A549 (cell line): ENCODE measurements at regions not wholly inside any gene's neighbourhood (a gene's known extent, or its start where the extent isn't known, plus 50 kb on each side); places are given as distances from the start of the nearest gene placed in this dataset.
"Not testable (repeated sequence)": the region's sequence is repeated elsewhere in the genome, so short reads cannot be mapped to it uniquely, and the experiment has no call there.

Experiments
- ATAC-seq, 2 experiments: fragments of 200-7000 bp in 1 of 2; fragments of >200 bp in 1 of 2; cut with Nextera tagmentation in 1 of 2; cut with Tn5 transposase in 1 of 2; 3 replicates each; pipeline versions ENCODE4 v1.8.0 to v1.9.1; 2018 to 2020; ENCODE audit warnings: mild to moderate bottlenecking in 1 of 2, moderate library complexity in 1 of 2
- CTCF ChIA-PET: fragments of 300-600 bp; sonication (Branson Sonifier 250); formaldehyde crosslinking; extraction: SDS; loops from one replicate; lab custom pipeline; 2021; ENCODE audit warnings: antibody characterized with exemption, inconsistent platforms; lab: Yijun Ruan, JAX
- POLR2A ChIA-PET: fragments of 350-600 bp; formaldehyde crosslinking; extraction: SDS; loops from one replicate; lab custom pipeline; 2021; ENCODE audit warnings: antibody characterized with exemption, inconsistent platforms; lab: Yijun Ruan, JAX
- DNase-seq, 2 experiments: peaks; one replicate each; pipeline versions ENCODE4 v3.0.0 to v3.0.0-alpha.2; 2011 to 2016; ENCODE audit warnings: low read depth in 1 of 2, low spot score in 1 of 2
- FAIRE-seq: peaks from 2 replicates; lab custom pipeline; 2011; peaks lifted over from hg19 to GRCh38; lab: Jason Lieb, UNC
- H3K27ac ChIP-seq, 2 experiments: fragments of >200 bp; sonication (Bioruptor Twin); formaldehyde crosslinking; 3 replicates each; pipeline ENCODE4 v1.5.1; 2016 to 2017
- H3K4me1 ChIP-seq: fragments of >200 bp; sonication (Bioruptor Twin); formaldehyde crosslinking; 3 replicates; pipeline ENCODE4 v1.6.1; 2016
- H3K4me2 ChIP-seq: fragments of >200 bp; sonication (Bioruptor Twin); formaldehyde crosslinking; 3 replicates; pipeline ENCODE4 v1.6.1; 2016
- H3K4me3 ChIP-seq: fragments of >200 bp; sonication (Bioruptor Twin); formaldehyde crosslinking; 3 replicates; pipeline ENCODE4 v1.5.1; 2016
- H3K9me3 ChIP-seq: fragments of >200 bp; sonication (Bioruptor Twin); formaldehyde crosslinking; 3 replicates; pipeline ENCODE4 v1.6.1; 2016
- BCL3 ChIP-seq: fragments of >200 bp; sonication (Bioruptor Twin); formaldehyde crosslinking; IDR thresholded peaks from 3 replicates; pipeline ENCODE4 v1.6.1; 2016
- CHD2 ChIP-seq: fragments of 150-350 bp; IDR thresholded peaks from 2 replicates; pipeline ENCODE4 v1.6.1; 2014; ENCODE audit warnings: low read length; ENCODE audit not compliant: partially characterized antibody
- EHF ChIP-seq: fragments of 250-450 bp; sonication (Bioruptor Pico); IDR thresholded peaks from 2 replicates; pipeline ENCODE4 v1.5.0; 2020; ENCODE audit warnings: mild to moderate bottlenecking
- EHMT2 ChIP-seq: fragments of 200-600 bp; sonication (generic); IDR thresholded peaks from 2 replicates; pipeline ENCODE4 v1.6.1; 2016; ENCODE audit warnings: antibody characterized with exemption, low read depth, mild to moderate bottlenecking, moderate library complexity
- EP300 ChIP-seq, 2 experiments: fragments of >200 bp; sonication (Bioruptor Twin); formaldehyde crosslinking; IDR thresholded peaks; 2 replicates in 1 of 2; 3 replicates in 1 of 2; pipeline ENCODE4 v1.6.1; 2016 to 2017
- FOSB ChIP-seq: fragments of 250-450 bp; sonication (Bioruptor Pico); IDR thresholded peaks from 2 replicates; pipeline ENCODE4 v1.5.0; 2020; ENCODE audit warnings: mild to moderate bottlenecking, moderate library complexity
- FOXS1 ChIP-seq: fragments of 250-450 bp; sonication (Bioruptor Pico); IDR thresholded peaks from 2 replicates; pipeline ENCODE4 v1.5.0; 2020; ENCODE audit warnings: mild to moderate bottlenecking, moderate library complexity
- HOXA7 ChIP-seq: fragments of 250-450 bp; sonication (Bioruptor Pico); IDR thresholded peaks from 2 replicates; pipeline ENCODE4 v1.5.0; 2020; ENCODE audit warnings: mild to moderate bottlenecking, moderate library complexity
- HOXB5 ChIP-seq: fragments of 250-450 bp; sonication (Bioruptor Pico); IDR thresholded peaks from 2 replicates; pipeline ENCODE4 v1.5.0; 2020; ENCODE audit warnings: mild to moderate bottlenecking, moderate library complexity
- JUN ChIP-seq, 2 experiments: fragments of >200 bp; sonication (Bioruptor Twin); formaldehyde crosslinking; IDR thresholded peaks; 2 replicates in 1 of 2; 3 replicates in 1 of 2; pipeline ENCODE4 v1.6.1; 2016 to 2017
- JUNB ChIP-seq: fragments of >200 bp; sonication (Bioruptor Twin); formaldehyde crosslinking; IDR thresholded peaks from 2 replicates; pipeline ENCODE4 v1.6.1; 2016
- KDM1A ChIP-seq: fragments of 200-600 bp; sonication (generic); IDR thresholded peaks from 2 replicates; pipeline ENCODE4 v1.6.1; 2016; ENCODE audit warnings: low read depth, mild to moderate bottlenecking
- KDM5A ChIP-seq: fragments of 200-600 bp; sonication (generic); IDR thresholded peaks from 2 replicates; pipeline ENCODE4 v1.6.1; 2016; ENCODE audit warnings: antibody characterized with exemption, mild to moderate bottlenecking
- MAFK ChIP-seq: fragments of 450-650 bp; IDR thresholded peaks from 2 replicates; pipeline ENCODE4 v1.6.1; 2014; ENCODE audit not compliant: partially characterized antibody
- MYC ChIP-seq: IDR thresholded peaks from 2 replicates; pipeline ENCODE4 v1.6.1; 2012; ENCODE audit warnings: mild to moderate bottlenecking, inconsistent platforms, low read length, improper control_type of control experiment, borderline replicate concordance
- NPAS2 ChIP-seq: fragments of 250-450 bp; sonication (Bioruptor Pico); IDR thresholded peaks from 2 replicates; pipeline ENCODE4 v1.8.0; 2022; ENCODE audit warnings: mild to moderate bottlenecking, moderate library complexity, borderline replicate concordance
- POLR2A ChIP-seq: IDR thresholded peaks from 2 replicates; pipeline ENCODE4 v1.6.1; 2012; ENCODE audit warnings: mild to moderate bottlenecking, low read length
- RAD21 ChIP-seq, 2 experiments: fragments of >200 bp in 1 of 2; sonication (Bioruptor Twin) in 1 of 2; formaldehyde crosslinking in 1 of 2; IDR thresholded peaks in 1 of 2; conservative IDR thresholded peaks in 1 of 2; 2 replicates in 1 of 2; 3 replicates in 1 of 2; pipeline ENCODE4 v1.6.1; 2012 to 2018; ENCODE audit warnings: inconsistent platforms in 1 of 2
- SREBF2 ChIP-seq: fragments of 450-650 bp; IDR thresholded peaks from 2 replicates; pipeline ENCODE4 v1.6.1; 2014; ENCODE audit warnings: mild to moderate bottlenecking, moderate library complexity
- ZC3H11A ChIP-seq: fragments of 450-650 bp; IDR thresholded peaks from 2 replicates; pipeline ENCODE4 v1.6.1; 2014; ENCODE audit warnings: antibody characterized with exemption, mild to moderate bottlenecking
- ZFP36 ChIP-seq: fragments of 450-650 bp; IDR thresholded peaks from 2 replicates; pipeline ENCODE4 v1.6.1; 2014; ENCODE audit warnings: borderline replicate concordance; ENCODE audit not compliant: partially characterized antibody
- WGBS: methylation state at CpG from one replicate; pipeline ENCODE4 v1.1.6; 2017; ENCODE audit errors: missing lambda C conversion rate; 5-methylcytosine and 5-hydroxymethylcytosine counted together
- TF ChIP-seq, protein P1 (sequence below): fragments of >200 bp; sonication (Bioruptor Twin); formaldehyde crosslinking; IDR thresholded peaks from 3 replicates; pipeline ENCODE4 v1.5.1; 2016
- TF ChIP-seq, protein P2 (sequence below): IDR thresholded peaks from 2 replicates; pipeline ENCODE4 v1.6.1; 2012; ENCODE audit warnings: low read depth, borderline replicate concordance
- TF ChIP-seq, protein P3 (sequence below): fragments of 150-350 bp; IDR thresholded peaks from 2 replicates; pipeline ENCODE4 v1.6.1; 2014; ENCODE audit warnings: low read depth, mild to moderate bottlenecking, low read length

GRCh38 chr9:81423589-81424326, 265.6 kb downstream of the TLE1 start:
- no peaks in the 10 kb centered on the region for H3K4me1 ChIP-seq
- DNase-seq (no peak), ATAC-seq (no peak), FAIRE-seq (no peak)
- H3K27ac ChIP-seq: no peak overlapping the region
- CTCF ChIA-PET: interaction anchor here (1.1 kb wide), 1 partner anchor 21 kb away, joined by 3 read pairs; no protein-coding TSS in a partner anchor
- peaks cover 35% of the 10 kb centered on the region for H3K9me3 ChIP-seq
- H3K4me2 ChIP-seq: no peak overlapping the region
- H3K4me3 ChIP-seq: no peak overlapping the region
- no peak for TF ChIP-seq CHD2
- no peak for TF ChIP-seq RAD21 (conservative IDR thresholded peaks at IDR 0.05 in 1 of 2, IDR thresholded peaks at IDR 0.05 in 1 of 2)
- TF ChIP-seq BCL3: no peak
- no peak for TF ChIP-seq HOXA7 (CRISPR knock-in tag)
- no peak for TF ChIP-seq FOSB
- TF ChIP-seq MYC: no peak
- no peak for TF ChIP-seq KDM1A
- no peak for TF ChIP-seq SREBF2
- no peak for TF ChIP-seq EHF
- TF ChIP-seq JUNB: no peak
- TF ChIP-seq KDM5A: no peak
- TF ChIP-seq, protein P1, sequence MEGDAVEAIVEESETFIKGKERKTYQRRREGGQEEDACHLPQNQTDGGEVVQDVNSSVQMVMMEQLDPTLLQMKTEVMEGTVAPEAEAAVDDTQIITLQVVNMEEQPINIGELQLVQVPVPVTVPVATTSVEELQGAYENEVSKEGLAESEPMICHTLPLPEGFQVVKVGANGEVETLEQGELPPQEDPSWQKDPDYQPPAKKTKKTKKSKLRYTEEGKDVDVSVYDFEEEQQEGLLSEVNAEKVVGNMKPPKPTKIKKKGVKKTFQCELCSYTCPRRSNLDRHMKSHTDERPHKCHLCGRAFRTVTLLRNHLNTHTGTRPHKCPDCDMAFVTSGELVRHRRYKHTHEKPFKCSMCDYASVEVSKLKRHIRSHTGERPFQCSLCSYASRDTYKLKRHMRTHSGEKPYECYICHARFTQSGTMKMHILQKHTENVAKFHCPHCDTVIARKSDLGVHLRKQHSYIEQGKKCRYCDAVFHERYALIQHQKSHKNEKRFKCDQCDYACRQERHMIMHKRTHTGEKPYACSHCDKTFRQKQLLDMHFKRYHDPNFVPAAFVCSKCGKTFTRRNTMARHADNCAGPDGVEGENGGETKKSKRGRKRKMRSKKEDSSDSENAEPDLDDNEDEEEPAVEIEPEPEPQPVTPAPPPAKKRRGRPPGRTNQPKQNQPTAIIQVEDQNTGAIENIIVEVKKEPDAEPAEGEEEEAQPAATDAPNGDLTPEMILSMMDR: no peak
- TF ChIP-seq ZC3H11A: no peak
- TF ChIP-seq, protein P2, sequence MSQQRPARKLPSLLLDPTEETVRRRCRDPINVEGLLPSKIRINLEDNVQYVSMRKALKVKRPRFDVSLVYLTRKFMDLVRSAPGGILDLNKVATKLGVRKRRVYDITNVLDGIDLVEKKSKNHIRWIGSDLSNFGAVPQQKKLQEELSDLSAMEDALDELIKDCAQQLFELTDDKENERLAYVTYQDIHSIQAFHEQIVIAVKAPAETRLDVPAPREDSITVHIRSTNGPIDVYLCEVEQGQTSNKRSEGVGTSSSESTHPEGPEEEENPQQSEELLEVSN: no peak
- TF ChIP-seq, protein P3, sequence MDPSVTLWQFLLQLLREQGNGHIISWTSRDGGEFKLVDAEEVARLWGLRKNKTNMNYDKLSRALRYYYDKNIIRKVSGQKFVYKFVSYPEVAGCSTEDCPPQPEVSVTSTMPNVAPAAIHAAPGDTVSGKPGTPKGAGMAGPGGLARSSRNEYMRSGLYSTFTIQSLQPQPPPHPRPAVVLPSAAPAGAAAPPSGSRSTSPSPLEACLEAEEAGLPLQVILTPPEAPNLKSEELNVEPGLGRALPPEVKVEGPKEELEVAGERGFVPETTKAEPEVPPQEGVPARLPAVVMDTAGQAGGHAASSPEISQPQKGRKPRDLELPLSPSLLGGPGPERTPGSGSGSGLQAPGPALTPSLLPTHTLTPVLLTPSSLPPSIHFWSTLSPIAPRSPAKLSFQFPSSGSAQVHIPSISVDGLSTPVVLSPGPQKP: no peak
- no peak for TF ChIP-seq MAFK
- TF ChIP-seq FOXS1 (CRISPR knock-in tag): no peak
- TF ChIP-seq EHMT2: no peak
- POLR2A ChIA-PET: no interaction called here

DNA sequence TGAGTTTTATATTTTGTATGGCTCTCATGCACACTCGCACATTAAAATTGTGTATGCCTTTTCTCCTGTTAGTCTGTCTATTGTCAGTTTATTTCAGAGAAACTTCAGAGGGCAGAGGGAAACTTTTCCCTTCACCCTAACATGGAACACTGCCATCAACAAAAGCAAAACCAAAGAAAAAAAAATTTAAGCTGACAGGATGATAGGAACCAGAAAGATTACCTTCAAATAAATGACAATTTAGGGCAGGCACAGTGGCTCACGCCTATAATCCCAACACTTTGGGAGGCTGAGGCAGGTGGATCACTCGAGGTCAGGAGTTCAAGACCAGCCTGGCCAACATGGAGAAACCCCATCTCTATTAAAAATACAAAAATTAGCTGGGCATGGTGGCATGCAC, 268.3 kb downstream of the TLE1 start:
- H3K4me1 ChIP-seq, H3K27ac ChIP-seq, H3K4me2 ChIP-seq, ATAC-seq, DNase-seq, H3K4me3 ChIP-seq, POLR2A ChIA-PET, FAIRE-seq: not testable (repeated sequence)
- WGBS: 43% methylated on average over 3 of the region's 3 CpGs
- H3K9me3 ChIP-seq: peaks cover 16% of the 10 kb centered on the region; the same call in 2 of the 3 replicates
- CTCF ChIA-PET: interaction anchor here (0.6 kb wide), 1 partner anchor 25 kb away, joined by 3 read pairs; no protein-coding TSS in a partner anchor

- no peak for DNase-seq
- no peak overlapping the region for H3K4me3 ChIP-seq
- POLR2A ChIA-PET: no interaction called here
- ATAC-seq: no peak
- H3K9me3 ChIP-seq: peaks cover 16% of the 10 kb centered on the region; the same call in 2 of the 3 replicates
- no peak for FAIRE-seq
- TF ChIP-seq NPAS2 (CRISPR knock-in tag) (no peak), FOSB (no peak), JUN (IDR thresholded peaks at IDR 0.05) (no peak), ZFP36 (no peak), EP300 (IDR thresholded peaks at IDR 0.05) (no peak), RAD21 (conservative IDR thresholded peaks at IDR 0.05 in 1 of 2, IDR thresholded peaks at IDR 0.05 in 1 of 2) (no peak), HOXA7 (CRISPR knock-in tag) (no peak), POLR2A (no peak), ZC3H11A (no peak), HOXB5 (CRISPR knock-in tag) (no peak)
- H3K4me2 ChIP-seq: no peak overlapping the region
- no peak overlapping the region for H3K27ac ChIP-seq
- H3K4me1 ChIP-seq: no peaks in the 10 kb centered on the region
- CTCF ChIA-PET: no interaction called here
- 89% methylated on average over 1 of the region's 1 CpG for WGBS
Measured at GRCh38 chr9:81420024-81420423, 269.3 kb downstream of the TLE1 start.
